AG04449 (cell line): ENCODE measurements at regions not wholly inside any gene's neighbourhood (a gene's known extent, or its start where the extent isn't known, plus 50 kb on each side); places are given as distances from the start of the nearest gene placed in this dataset.

ENCODE experiments used
- CTCF ChIA-PET: fragments of 350-600 bp; formaldehyde crosslinking; extraction: SDS; loops from one replicate; lab custom pipeline; 2021; ENCODE audit warnings: antibody characterized with exemption; lab: Yijun Ruan, JAX
- POLR2A ChIA-PET: fragments of 400-600, 350-600 bp; formaldehyde crosslinking; extraction: SDS; loops from one replicate; lab custom pipeline; 2020; ENCODE audit warnings: antibody characterized with exemption, inconsistent platforms; lab: Yijun Ruan, JAX
- DNase-seq: peaks from one replicate; pipeline ENCODE4 v3.0.0-alpha.2; 2010; ENCODE audit warnings: low read depth, low spot score
- H3K4me3 ChIP-seq: 2 replicates; pipeline ENCODE4 v1.5.1; 2011; ENCODE audit warnings: low read depth, mild to moderate bottlenecking, control low read depth, low read length
- TF ChIP-seq, protein P1 (sequence below): IDR thresholded peaks from one replicate; pipeline ENCODE4 v1.5.1; 2011; ENCODE audit warnings: mild to moderate bottlenecking, moderate library complexity, low read length, control low read depth, inconsistent platforms; ENCODE audit not compliant: insufficient read depth; ENCODE audit errors: missing control alignments

DNA sequence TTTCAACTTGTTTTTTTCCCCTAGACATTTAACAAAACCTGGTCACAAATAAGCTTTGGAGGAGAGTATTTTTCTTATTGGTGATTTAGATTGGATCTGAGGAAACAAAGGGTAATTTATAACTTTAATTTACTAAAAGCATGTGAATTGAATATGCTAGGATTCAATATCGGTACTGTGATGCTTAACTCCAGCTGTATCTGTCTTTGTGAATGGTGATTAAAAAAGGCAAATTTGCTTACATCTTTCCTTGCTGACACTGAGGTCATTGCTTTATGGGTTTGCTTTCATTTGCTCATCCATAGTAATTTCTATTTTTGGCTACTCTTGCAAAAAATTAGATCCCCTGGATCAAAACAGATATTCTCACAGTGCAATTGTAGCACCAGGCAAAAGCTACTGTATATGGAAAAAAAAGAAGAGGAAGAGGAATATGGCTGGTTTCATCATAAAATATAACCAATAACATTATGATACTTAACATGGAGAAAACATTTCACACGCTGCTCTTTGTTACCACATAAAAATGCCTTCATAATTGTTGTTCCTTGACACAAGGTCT, 832.0 kb upstream of the ZEB2 start:
- no peak overlapping the region for H3K4me3 ChIP-seq
- ChIA-PET CTCF (no interaction called here), POLR2A (no interaction called here)
- TF ChIP-seq, protein P1, sequence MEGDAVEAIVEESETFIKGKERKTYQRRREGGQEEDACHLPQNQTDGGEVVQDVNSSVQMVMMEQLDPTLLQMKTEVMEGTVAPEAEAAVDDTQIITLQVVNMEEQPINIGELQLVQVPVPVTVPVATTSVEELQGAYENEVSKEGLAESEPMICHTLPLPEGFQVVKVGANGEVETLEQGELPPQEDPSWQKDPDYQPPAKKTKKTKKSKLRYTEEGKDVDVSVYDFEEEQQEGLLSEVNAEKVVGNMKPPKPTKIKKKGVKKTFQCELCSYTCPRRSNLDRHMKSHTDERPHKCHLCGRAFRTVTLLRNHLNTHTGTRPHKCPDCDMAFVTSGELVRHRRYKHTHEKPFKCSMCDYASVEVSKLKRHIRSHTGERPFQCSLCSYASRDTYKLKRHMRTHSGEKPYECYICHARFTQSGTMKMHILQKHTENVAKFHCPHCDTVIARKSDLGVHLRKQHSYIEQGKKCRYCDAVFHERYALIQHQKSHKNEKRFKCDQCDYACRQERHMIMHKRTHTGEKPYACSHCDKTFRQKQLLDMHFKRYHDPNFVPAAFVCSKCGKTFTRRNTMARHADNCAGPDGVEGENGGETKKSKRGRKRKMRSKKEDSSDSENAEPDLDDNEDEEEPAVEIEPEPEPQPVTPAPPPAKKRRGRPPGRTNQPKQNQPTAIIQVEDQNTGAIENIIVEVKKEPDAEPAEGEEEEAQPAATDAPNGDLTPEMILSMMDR, result no peak
- no peak for DNase-seq

GRCh38 chr2:145350011-145350410, 830.1 kb upstream of the ZEB2 start:
- no peak overlapping the region for H3K4me3 ChIP-seq
- DNase-seq, result no peak
- POLR2A ChIA-PET, result no interaction called here
- TF ChIP-seq, protein P1, result no peak
- CTCF ChIA-PET, result no interaction called here

DNA sequence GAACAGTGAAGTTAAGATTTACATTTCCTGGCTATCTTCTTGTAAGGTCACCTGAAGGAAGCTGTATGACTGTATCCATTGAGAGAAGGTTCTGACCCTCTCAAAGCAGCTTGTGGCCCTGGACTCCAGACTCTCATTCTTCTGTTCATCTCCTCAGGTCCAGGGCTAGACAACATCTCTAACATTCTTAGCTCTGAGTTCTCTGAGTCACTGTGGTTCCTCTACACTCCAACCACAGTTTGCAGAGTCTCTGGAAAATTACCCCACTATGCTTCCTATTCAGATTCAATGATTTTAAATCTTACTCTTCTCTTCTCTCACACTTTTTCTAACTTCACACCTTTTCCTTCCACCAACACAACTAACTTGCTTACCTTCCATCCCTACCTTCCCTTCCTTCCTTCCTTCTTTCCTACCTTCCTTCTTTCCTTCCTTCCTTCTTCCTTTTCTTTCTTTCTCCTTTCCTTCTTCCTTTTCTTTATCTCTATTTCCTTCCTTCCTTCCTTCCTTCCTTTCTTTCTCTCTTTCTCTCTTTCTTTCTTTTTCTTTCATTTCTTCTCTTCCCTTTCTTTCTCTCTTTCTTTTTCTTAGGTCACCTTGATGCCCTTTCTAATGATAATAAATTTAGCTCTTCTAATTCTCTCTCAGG, 824.3 kb upstream of the ZEB2 start:
- DNase-seq, result no peak
- TF ChIP-seq, protein P1, result no peak
- CTCF ChIA-PET, result interaction anchor here (0.5 to 1.1 kb wide), 3 partner anchors 13 to 200 kb away, joined by 3 to 4 read pairs (median 3); no protein-coding TSS in a partner anchor

GRCh38 chr2:145343287-145343686, 823.4 kb upstream of the ZEB2 start:
- TF ChIP-seq, protein P1, result no peak
- DNase-seq, result no peak
- no peak overlapping the region for H3K4me3 ChIP-seq
- CTCF ChIA-PET, result interaction anchor here (1.0 to 1.1 kb wide), 2 partner anchors 14 to 409 kb away, joined by 3 to 4 read pairs; no protein-coding TSS in a partner anchor
- POLR2A ChIA-PET, result no interaction called here

More for the DNA sequence above, 824.3 kb upstream of the ZEB2 start:
- H3K4me3 ChIP-seq, result no peak overlapping the region
- POLR2A ChIA-PET, result interaction anchor here (1.0 kb wide), 1 partner anchor 12 kb away, joined by 3 read pairs; no protein-coding TSS in a partner anchor

DNA sequence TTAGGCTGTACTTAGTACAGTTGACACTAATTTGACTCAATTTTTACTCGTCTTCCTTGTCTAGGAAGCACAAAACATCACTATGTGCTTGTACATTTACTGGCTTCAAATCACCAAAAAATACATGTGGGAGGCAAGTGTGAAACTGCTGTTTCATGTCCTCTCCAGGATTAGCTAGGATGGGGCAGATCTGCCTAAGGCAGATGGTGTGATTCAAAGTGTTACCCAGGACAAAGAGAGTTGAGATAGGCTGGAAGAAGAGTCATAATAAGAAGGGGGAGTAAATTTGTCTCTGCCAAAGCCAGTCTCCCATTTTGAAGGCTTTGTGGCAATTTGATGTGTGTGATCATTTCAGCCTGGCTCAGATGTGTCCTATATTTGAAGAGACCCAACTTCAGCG, 821.6 kb upstream of the ZEB2 start:
- ChIA-PET POLR2A (no interaction called here), CTCF (no interaction called here)
- TF ChIP-seq, protein P1, result no peak
- no peak overlapping the region for H3K4me3 ChIP-seq
- no peak for DNase-seq

DNA sequence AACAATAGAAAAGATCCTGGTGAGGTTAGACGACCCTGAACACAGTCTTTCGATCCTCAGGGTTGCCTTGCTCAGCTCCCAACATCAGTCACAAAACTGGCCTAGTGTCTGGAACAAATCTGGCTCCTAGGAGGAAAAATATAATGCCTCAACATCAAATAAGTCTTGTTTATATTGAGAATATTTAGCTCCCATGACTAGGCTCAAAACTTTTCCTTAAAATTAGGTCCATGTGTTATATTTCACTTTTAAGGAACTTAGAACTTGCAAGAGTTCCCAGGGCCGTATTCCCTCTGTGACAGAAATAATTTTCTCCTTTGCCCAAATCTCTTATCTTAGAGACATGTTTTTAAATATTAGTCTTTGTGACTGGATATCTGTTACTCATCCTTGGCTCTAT, 819.7 kb upstream of the ZEB2 start:
- no peak overlapping the region for H3K4me3 ChIP-seq
- DNase-seq, result no peak
- ChIA-PET CTCF (interaction anchor here (1.0 kb wide), 1 partner anchor 18 kb away, joined by 3 read pairs; no protein-coding TSS in a partner anchor), POLR2A (no interaction called here)
- TF ChIP-seq, protein P1, result no peak
